ENCODE measurements at regions not wholly inside any gene's neighbourhood (a gene's known extent, or its start where the extent isn't known, plus 50 kb on each side); places are given as distances from the start of the nearest gene placed in this dataset.

- ChIA-PET CTCF (interaction anchor here (1.0 to 2.4 kb wide), 2 partner anchors 12 to 142 kb away, joined by 3 to 8 read pairs; no protein-coding TSS in a partner anchor), POLR2A (no interaction called here)
- Histone ChIP-seq H3K4me3 (ENCODE audit: low read depth, low read length) (no peak overlapping the region), H3K27me3 (ENCODE audit: control insufficient read depth, insufficient read depth, low read length) (no peaks in the 10 kb centered on the region), H3K36me3 (ENCODE audit: control insufficient read depth, insufficient read depth, low read length) (no peaks in the 10 kb centered on the region)
- no peak for TF ChIP-seq CTCF (IDR thresholded peaks at IDR 0.05; ENCODE audit: insufficient read depth, low read depth, low read length)
- no peak for DNase-seq (ENCODE audit: low read depth)
Measured at GRCh38 chr3:134743006-134743405, 52.1 kb upstream of the EPHB1 start.

All from BJ (cell line).